GM12872 (cell line): ENCODE measurements at regions not wholly inside any gene's neighbourhood (a gene's known extent, or its start where the extent isn't known, plus 50 kb on each side); places are given as distances from the start of the nearest gene placed in this dataset.

Experiments used
- TF ChIP-seq, protein P1 (sequence below): IDR thresholded peaks from 3 replicates; pipeline ENCODE4 v1.5.1; 2011; ENCODE audit warnings: low read depth, mild to moderate bottlenecking, low read length, moderate library complexity; ENCODE audit not compliant: insufficient read depth

- TF ChIP-seq, protein P1, sequence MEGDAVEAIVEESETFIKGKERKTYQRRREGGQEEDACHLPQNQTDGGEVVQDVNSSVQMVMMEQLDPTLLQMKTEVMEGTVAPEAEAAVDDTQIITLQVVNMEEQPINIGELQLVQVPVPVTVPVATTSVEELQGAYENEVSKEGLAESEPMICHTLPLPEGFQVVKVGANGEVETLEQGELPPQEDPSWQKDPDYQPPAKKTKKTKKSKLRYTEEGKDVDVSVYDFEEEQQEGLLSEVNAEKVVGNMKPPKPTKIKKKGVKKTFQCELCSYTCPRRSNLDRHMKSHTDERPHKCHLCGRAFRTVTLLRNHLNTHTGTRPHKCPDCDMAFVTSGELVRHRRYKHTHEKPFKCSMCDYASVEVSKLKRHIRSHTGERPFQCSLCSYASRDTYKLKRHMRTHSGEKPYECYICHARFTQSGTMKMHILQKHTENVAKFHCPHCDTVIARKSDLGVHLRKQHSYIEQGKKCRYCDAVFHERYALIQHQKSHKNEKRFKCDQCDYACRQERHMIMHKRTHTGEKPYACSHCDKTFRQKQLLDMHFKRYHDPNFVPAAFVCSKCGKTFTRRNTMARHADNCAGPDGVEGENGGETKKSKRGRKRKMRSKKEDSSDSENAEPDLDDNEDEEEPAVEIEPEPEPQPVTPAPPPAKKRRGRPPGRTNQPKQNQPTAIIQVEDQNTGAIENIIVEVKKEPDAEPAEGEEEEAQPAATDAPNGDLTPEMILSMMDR = no peak
These were observed 190.2 kb upstream of the NRXN1 start for GRCh38 chr2:51222106-51222505.

DNA sequence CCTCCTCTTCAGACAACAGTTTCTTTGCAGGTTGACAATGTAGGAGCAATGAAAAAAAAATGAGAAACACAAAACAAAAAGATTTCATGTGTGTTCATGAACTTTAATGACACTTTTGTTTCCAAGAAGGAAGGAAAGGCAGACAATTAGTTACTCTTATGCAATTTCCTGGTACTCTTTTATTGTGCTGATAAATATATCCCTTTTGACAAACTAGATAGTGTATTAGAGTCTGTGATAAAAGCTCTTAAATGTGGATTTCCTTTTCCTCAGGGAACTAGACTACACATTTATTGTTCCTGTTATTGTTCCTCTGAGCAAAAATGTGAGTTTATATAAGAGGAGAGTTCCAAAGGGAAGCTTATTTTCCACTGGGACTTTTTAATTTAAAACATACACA is 188.7 kb upstream of the NRXN1 start:
- TF ChIP-seq, protein P1 = no peak

GRCh38 chr2:51220080-51220479 is 188.1 kb upstream of the NRXN1 start:
- TF ChIP-seq, protein P1 = no peak

DNA sequence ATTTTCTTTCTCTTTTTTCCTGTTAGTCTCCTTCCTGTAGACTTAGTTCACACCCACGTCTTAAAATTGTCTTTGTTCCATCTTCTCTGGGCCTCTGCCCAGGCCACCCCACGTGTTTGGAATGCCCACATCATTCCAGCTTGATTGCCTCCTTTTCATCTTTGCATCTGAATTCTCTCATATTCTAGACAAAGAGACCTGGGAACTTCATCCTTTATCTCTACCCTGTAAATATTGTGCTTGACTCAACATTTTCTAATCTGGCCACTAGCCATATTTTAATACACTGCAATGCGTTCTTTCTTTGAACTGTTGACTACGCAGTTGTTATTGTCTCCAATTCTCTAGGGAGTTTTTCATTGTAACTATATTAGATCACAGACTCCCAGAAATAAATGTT is 187.5 kb upstream of the NRXN1 start:
- TF ChIP-seq, protein P1 = no peak

GRCh38 chr2:51218047-51218446 is 186.1 kb upstream of the NRXN1 start:
- TF ChIP-seq, protein P1 = no peak

- TF ChIP-seq, protein P1 = no peak
These were observed 181.9 kb upstream of the NRXN1 start for GRCh38 chr2:51213826-51214225.

DNA sequence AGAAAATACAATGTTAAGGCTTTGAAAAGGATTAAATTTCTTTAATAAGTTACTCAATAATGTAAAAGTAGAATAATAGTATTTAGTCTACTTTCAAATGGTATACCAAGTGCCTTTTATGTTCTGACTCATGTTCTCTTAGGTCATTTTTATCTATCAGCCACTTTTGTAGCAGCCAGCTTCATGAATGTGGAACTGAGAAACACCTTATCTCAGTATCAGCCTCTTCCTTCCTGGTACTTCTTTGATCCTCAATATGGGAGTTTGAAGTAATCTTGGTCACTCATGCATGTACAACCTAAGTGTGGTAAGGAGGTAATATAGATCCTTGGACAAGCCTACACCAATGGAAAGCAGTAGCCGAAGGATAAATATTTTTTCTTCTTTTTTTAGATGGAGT is 180.4 kb upstream of the NRXN1 start:
- TF ChIP-seq, protein P1 = no peak

GRCh38 chr2:51208521-51208920 is 176.6 kb upstream of the NRXN1 start:
- TF ChIP-seq, protein P1 = no peak
